Panc1 (cell line): ENCODE measurements at regions not wholly inside any gene's neighbourhood (a gene's known extent, or its start where the extent isn't known, plus 50 kb on each side); places are given as distances from the start of the nearest gene placed in this dataset.

ENCODE experiments used
- ATAC-seq: fragments of 200-7000 bp; cut with Tn5 transposase; 2 replicates; pipeline ENCODE4 v1.9.1; 2020; ENCODE audit warnings: mild to moderate bottlenecking, moderate library complexity
- BruUV-seq: library from RNA; stranded (reverse); fragments of 400-500 nt; replicated peaks from 2 replicates; lab custom pipeline; 2021; lab: Mats Ljungman, UMichigan
- CTCF ChIA-PET: fragments of 300-600 bp; sonication (Branson Sonifier 250); formaldehyde crosslinking; loops from one replicate; lab custom pipeline; 2022; ENCODE audit warnings: antibody characterized with exemption; lab: Charles Lee
- POLR2A ChIA-PET: fragments of 300-600 bp; sonication (Branson Sonifier 250); formaldehyde crosslinking; loops from one replicate; lab custom pipeline; 2022; ENCODE audit warnings: antibody characterized with exemption; lab: Charles Lee
- DNase-seq: peaks from one replicate; pipeline ENCODE4 v3.0.0-alpha.2; 2010; ENCODE audit warnings: low read depth, low spot score
- H3K27ac ChIP-seq: 2 replicates; pipeline ENCODE4 v1.5.1; 2011; ENCODE audit warnings: mild to moderate bottlenecking, low read length, inconsistent platforms
- H3K27me3 ChIP-seq: fragments of 200-500 bp; sonication (Bioruptor generic); 2 replicates; pipeline ENCODE4 v1.6.0; 2014; ENCODE audit warnings: low read length, inconsistent platforms; ENCODE audit not compliant: control insufficient read depth, insufficient read depth
- H3K36me3 ChIP-seq: fragments of 200-500 bp; sonication (Bioruptor generic); 2 replicates; pipeline ENCODE4 v1.5.1; 2014; ENCODE audit warnings: inconsistent platforms, mild to moderate bottlenecking, low read length, moderate library complexity; ENCODE audit not compliant: control insufficient read depth, insufficient read depth
- H3K4me1 ChIP-seq: 2 replicates; pipeline ENCODE4 v1.5.1; 2011; ENCODE audit warnings: inconsistent platforms, mild to moderate bottlenecking, low read length, moderate library complexity; ENCODE audit not compliant: control insufficient read depth, insufficient read depth
- H3K4me3 ChIP-seq, 2 experiments: 2 replicates each; pipeline ENCODE4 v1.5.1; 2011 to 2012; ENCODE audit warnings: low read depth in 2 of 2, low read length in 2 of 2, mild to moderate bottlenecking in 2 of 2, inconsistent platforms in 1 of 2, moderate library complexity in 1 of 2
- H3K9me3 ChIP-seq: fragments of 200-500 bp; sonication (Bioruptor generic); 2 replicates; pipeline ENCODE4 v1.5.1; 2014; ENCODE audit warnings: low read depth, mild to moderate bottlenecking, inconsistent platforms, low read length, moderate library complexity; ENCODE audit not compliant: control insufficient read depth, insufficient read depth
- POLR2AphosphoS5 ChIP-seq: IDR thresholded peaks from 2 replicates; pipeline ENCODE4 v1.6.1; 2012; ENCODE audit warnings: mild to moderate bottlenecking, low read depth, low read length, moderate library complexity
- SIN3A ChIP-seq: IDR thresholded peaks from 2 replicates; pipeline ENCODE4 v1.6.1; 2012; ENCODE audit warnings: low read depth, mild to moderate bottlenecking, low read length, moderate library complexity, borderline replicate concordance; ENCODE audit not compliant: insufficient read depth
- TCF7L2 ChIP-seq: IDR thresholded peaks from 2 replicates; pipeline ENCODE4 v1.6.1; 2011; ENCODE audit warnings: mild to moderate bottlenecking, low read depth, low read length, inconsistent platforms
- in situ Hi-C: cut with HindIII; loops from 2 replicates; pipeline ENCODE4 v1.10.0; 2016; ENCODE audit warnings: low sequenced_read_pairs, low pct_unique_long_range_greater_than_20kb
- intact Hi-C: fragments of 100-400 bp; cut with micrococcal nuclease; formaldehyde crosslinking; loops from one replicate; pipeline ENCODE4 v1.10.0; 2022; ENCODE audit not compliant: unreplicated experiment
- TF ChIP-seq, protein P1 (sequence below), 2 experiments: IDR thresholded peaks; 2 replicates each; pipeline ENCODE4 v1.6.1; 2011 to 2012; ENCODE audit warnings: low read depth in 2 of 2, control low read depth in 1 of 2, low read length in 1 of 2, mild to moderate bottlenecking in 1 of 2, moderate library complexity in 1 of 2; ENCODE audit not compliant: insufficient read depth in 1 of 2
- TF ChIP-seq, protein P2 (sequence below): fragments of 450-650 bp; IDR thresholded peaks from 2 replicates; pipeline ENCODE4 v1.5.1; 2017; ENCODE audit warnings: mild to moderate bottlenecking

DNA sequence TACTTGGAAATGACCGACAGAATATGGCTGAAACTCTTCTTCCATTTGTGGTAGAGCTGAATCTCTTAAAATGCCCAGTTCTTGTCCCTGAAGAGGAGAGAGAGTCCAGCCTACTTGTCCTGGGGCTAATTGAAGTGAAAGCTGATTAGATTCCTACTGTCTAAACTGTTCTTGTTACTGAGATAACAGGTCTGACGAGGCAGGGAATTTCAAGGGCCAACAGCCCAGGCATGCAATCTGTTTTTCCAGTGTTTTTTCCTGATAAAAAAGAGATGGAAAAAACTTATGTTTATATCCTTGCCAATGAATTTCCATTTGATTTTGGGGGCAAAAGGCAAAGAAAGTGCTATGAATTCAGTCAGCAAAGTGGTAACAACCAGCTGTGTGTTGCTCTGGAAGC, 195.5 kb downstream of the ETS1 start:
- Histone ChIP-seq H3K4me1 (no peaks in the 10 kb centered on the region), H3K9me3 (no peaks in the 10 kb centered on the region), H3K36me3 (no peaks in the 10 kb centered on the region), H3K27ac (no peak overlapping the region), H3K4me3 (no peak overlapping the region), H3K27me3 (no peaks in the 10 kb centered on the region)
- in situ Hi-C loops = no loop called here
- TF ChIP-seq, protein P1, sequence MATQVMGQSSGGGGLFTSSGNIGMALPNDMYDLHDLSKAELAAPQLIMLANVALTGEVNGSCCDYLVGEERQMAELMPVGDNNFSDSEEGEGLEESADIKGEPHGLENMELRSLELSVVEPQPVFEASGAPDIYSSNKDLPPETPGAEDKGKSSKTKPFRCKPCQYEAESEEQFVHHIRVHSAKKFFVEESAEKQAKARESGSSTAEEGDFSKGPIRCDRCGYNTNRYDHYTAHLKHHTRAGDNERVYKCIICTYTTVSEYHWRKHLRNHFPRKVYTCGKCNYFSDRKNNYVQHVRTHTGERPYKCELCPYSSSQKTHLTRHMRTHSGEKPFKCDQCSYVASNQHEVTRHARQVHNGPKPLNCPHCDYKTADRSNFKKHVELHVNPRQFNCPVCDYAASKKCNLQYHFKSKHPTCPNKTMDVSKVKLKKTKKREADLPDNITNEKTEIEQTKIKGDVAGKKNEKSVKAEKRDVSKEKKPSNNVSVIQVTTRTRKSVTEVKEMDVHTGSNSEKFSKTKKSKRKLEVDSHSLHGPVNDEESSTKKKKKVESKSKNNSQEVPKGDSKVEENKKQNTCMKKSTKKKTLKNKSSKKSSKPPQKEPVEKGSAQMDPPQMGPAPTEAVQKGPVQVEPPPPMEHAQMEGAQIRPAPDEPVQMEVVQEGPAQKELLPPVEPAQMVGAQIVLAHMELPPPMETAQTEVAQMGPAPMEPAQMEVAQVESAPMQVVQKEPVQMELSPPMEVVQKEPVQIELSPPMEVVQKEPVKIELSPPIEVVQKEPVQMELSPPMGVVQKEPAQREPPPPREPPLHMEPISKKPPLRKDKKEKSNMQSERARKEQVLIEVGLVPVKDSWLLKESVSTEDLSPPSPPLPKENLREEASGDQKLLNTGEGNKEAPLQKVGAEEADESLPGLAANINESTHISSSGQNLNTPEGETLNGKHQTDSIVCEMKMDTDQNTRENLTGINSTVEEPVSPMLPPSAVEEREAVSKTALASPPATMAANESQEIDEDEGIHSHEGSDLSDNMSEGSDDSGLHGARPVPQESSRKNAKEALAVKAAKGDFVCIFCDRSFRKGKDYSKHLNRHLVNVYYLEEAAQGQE (IDR thresholded peaks at IDR 0.05; ENCODE audit: insufficient read depth in 1 of 2, low read depth in 2 of 2, low read length in 1 of 2) = no peak
- no peak for TF ChIP-seq POLR2AphosphoS5
- no peak for TF ChIP-seq TCF7L2
- TF ChIP-seq SIN3A = no peak
- TF ChIP-seq, protein P2, sequence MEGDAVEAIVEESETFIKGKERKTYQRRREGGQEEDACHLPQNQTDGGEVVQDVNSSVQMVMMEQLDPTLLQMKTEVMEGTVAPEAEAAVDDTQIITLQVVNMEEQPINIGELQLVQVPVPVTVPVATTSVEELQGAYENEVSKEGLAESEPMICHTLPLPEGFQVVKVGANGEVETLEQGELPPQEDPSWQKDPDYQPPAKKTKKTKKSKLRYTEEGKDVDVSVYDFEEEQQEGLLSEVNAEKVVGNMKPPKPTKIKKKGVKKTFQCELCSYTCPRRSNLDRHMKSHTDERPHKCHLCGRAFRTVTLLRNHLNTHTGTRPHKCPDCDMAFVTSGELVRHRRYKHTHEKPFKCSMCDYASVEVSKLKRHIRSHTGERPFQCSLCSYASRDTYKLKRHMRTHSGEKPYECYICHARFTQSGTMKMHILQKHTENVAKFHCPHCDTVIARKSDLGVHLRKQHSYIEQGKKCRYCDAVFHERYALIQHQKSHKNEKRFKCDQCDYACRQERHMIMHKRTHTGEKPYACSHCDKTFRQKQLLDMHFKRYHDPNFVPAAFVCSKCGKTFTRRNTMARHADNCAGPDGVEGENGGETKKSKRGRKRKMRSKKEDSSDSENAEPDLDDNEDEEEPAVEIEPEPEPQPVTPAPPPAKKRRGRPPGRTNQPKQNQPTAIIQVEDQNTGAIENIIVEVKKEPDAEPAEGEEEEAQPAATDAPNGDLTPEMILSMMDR = no peak
- no peak for DNase-seq
- BruUV-seq = no TSS peak
- CTCF ChIA-PET = no interaction called here
- POLR2A ChIA-PET = interaction anchor here (0.7 kb wide), 1 partner anchor 131 kb away, joined by 3 read pairs; no protein-coding TSS in a partner anchor
- ATAC-seq = no peak
- intact Hi-C loops = no loop called here

DNA sequence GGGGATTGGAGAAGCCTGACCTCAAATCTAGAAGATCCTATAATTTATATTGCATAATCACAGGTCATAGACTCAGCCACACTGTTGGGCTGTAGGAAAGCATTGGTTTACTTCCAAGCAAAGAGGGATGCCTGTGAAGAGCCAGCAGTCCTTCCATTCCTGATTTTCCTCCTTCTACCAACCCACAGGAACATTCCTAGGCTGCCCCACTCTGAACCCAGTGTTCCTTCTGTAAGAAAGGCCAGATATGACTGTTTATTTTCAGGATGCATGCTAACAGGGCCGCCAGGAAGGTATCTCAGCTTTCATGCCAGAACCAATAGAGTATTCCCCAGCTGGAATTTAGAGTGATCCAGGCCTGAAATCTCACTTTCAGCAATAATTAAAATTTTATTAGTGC, 197.1 kb downstream of the ETS1 start:
- ATAC-seq = no peak
- no peak for TF ChIP-seq POLR2AphosphoS5
- no peak for TF ChIP-seq TCF7L2
- TF ChIP-seq, protein P1 (IDR thresholded peaks at IDR 0.05; ENCODE audit: insufficient read depth in 1 of 2, low read depth in 2 of 2, low read length in 1 of 2) = no peak
- TF ChIP-seq SIN3A = no peak
- TF ChIP-seq, protein P2 = no peak
- ChIA-PET CTCF (no interaction called here), POLR2A (no interaction called here)
- Histone ChIP-seq H3K27me3 (no peaks in the 10 kb centered on the region), H3K27ac (no peak overlapping the region), H3K36me3 (no peaks in the 10 kb centered on the region), H3K4me3 (no peak overlapping the region), H3K9me3 (no peaks in the 10 kb centered on the region), H3K4me1 (no peaks in the 10 kb centered on the region)
- in situ Hi-C loops (no loop called here), intact Hi-C loops (no loop called here)
- no peak for DNase-seq
- BruUV-seq = no TSS peak
